ENCODE measurements at regions not wholly inside any gene's neighbourhood (a gene's known extent, or its start where the extent isn't known, plus 50 kb on each side); places are given as distances from the start of the nearest gene placed in this dataset.
"Not testable (repeated sequence)": the region's sequence is repeated elsewhere in the genome, so short reads cannot be mapped to it uniquely, and the experiment has no call there.

DNA sequence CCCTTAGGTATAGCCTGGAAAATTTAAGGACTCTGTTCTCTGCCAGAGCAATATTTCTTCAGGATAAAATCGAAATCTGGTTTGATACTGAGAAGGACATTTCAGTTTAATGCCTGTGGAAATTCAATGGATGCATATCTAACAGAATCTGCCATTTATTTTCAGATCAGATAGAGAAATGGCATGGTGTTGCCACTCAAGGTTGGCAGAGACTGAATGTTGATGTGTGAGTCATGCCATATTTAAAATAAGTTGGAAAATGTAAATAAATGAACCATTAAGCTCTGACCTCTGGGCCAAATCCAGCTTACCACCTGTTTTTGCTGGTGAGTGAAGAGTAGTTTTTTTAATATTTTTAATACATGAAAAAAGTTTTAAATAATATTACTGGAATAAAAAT, 594.6 kb downstream of the DOK5 start:
- no peak for DNase-seq (ENCODE audit: low spot score)

DNA sequence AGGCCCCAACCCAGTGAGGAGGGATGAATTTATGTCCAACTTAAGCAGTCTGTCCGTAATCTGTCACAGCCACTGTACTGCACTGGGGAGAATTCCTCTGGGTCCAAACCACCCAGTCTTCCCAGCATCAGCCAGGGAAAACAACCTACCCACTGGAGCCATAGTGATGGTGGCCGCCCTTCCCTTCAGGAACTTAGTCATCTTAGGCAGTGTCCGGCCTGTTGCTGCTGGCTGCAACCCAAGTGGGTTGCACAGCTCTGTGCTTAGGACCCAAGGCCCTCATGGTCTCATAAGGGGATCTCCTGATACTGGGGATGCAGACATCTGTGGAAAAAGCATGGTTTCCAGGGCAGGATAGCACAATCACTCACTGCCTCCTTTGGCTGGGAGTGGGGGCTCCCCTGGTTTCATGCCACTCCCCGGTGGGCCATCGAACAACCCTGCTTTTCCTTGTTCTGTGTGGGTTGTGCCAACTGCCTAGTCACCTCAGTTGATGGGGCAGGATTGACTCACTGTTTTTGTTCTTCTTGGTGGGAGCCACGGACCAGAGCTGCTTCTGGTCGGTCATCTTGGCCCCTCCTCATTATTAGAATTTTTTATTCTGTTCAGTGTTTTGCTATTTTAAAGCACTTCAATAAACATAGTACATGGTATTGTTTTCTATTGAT, 591.9 kb downstream of the DOK5 start:
- DNase-seq (ENCODE audit: low spot score), result no peak

DNA sequence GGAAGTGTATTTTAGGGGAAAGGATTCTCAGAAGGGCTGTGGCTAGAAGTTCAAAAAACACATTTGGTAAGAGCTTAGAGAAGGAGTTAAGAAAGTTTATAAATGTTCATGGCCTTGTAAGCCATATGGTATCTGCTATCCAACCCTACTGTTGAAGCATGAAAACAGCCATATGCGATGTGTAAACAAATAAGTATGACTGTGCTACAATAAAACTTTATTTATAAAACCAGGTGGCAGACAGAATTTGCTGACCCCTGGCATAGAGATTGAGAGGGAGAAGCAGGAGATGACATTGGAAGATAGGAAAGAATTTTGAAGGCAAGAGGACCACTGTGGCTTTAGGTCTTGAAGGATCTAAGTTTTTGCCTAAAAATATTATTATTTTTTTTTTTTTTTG, 583.5 kb downstream of the DOK5 start:
- no peak for DNase-seq (ENCODE audit: low spot score)

DNA sequence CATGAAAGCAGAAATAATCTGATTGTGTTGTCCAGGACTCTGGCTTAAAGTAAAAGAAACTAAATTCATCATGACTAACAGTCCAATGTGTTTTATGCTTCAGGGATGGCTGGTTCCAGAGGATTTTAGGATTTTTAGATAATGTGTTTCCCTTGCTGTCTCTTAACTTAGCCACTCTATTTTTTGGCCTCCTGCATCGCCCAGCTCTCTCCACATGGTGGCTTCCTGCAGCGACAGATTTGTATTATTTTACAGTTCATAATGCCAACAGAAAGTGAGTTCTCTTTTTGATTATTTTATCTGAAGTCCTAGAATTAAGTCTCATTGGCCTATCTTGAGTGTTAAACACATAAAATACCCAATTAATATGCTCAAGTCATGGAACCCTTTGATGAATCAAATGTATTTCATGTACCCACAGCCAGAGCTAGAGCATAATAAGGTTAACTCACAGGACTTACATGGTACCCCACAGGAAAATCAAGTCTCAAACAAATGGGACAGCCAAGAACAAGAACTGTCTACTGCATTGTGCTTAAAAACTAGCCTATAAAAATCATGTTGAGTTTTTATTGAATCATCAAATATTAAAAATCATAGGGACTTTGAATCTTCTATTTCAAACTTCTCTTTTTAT, 582.5 kb downstream of the DOK5 start:
- no peak for DNase-seq (ENCODE audit: low spot score)

DNA sequence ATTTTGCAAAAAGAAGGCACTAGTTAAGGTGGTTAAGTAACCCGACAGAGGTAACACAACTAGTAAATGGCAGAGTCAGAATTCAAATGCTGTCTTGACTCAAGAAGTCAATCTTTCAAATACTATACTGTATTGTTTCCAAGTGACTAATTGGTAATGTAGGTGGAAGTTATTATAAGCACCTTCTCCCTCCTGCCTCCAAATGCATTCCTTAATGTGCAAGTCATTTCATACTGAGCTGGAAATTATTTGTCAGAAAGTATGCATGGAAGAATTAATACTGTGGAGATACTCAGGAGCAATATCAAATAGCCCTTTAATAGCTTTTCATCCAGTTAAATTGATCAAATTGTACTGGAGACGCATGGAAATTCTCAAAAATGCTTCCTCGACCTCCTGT, 579.1 kb downstream of the DOK5 start:
- DNase-seq (ENCODE audit: low spot score), result no peak

DNA sequence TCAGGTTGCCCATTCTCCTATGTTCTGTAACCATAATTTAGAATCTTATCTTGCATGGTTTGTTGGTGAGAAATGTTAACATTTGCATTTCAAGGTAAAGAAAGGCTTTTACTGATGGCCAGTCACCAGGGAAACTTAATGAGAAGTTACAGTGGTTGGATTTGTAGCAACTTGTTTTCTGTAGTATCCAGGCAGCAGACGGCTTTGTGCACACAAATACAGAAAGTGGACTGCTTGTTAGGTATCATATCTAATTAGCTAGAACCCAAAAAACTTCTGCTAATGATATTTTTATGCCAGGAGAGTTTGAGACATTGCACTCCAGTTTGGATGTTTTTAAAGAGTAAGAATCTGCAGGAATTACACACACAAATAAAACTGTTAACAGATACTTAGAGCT, 578.0 kb downstream of the DOK5 start:
- no peak for DNase-seq (ENCODE audit: low spot score)

DNA sequence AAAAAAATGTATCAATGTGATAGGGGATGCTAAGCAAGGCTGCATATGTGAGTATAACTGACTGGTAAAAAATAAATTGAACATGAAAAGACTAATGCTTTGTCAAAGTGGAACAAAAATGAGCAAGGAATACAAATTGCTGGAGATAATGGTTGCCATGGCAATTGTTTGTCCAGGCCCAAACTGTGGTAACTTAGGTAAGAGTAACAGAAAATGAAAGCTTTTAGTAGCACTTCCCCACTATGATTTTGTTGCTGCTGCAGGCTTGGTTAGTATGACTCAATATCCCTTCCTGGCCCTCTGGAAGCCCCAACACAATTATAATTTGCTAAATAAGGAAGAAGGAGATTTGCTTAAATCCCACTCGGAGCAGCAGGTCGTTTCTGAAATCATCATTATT, 577.1 kb downstream of the DOK5 start:
- no peak for DNase-seq (ENCODE audit: low spot score)

DNA sequence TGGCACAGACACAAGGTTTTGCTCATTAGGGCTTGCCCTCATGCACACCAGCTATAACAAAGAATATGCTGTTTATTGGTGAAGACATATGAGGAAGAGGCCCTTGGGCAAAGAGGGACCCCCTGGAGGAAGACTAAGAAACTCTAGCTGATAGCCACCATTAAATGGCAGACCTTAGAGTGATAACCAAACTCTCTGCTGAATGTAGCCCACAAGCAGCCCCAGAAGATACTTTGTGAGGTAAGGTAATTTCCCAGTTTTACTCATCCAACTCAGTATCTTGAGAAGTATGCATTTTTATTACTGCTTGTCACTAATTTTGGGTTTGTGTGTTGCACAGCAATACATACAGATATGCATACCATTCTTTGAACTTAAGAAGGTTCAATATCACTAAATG, 563.3 kb downstream of the DOK5 start:
- no peak for DNase-seq (ENCODE audit: low spot score)

DNA sequence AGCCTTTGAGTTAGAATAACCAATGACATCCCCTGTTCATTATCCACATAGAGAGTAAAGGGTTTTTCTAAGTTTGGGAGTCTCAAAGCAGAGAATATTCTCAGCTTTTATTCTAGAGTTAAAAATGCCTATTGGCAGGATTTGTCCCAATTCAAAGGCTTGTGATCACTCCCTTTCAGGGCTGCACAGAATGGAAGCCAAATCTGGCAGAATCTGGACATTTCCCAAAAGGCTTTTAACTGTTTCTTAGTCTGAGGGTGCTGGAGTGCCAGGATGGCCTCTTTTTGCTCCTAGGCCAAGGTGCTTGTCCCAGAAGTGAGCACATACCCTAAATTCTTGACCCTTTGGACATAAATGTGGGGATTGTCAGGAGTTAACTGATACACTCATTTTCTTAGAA, 556.6 kb downstream of the DOK5 start:
- no peak for DNase-seq (ENCODE audit: low spot score)

DNA sequence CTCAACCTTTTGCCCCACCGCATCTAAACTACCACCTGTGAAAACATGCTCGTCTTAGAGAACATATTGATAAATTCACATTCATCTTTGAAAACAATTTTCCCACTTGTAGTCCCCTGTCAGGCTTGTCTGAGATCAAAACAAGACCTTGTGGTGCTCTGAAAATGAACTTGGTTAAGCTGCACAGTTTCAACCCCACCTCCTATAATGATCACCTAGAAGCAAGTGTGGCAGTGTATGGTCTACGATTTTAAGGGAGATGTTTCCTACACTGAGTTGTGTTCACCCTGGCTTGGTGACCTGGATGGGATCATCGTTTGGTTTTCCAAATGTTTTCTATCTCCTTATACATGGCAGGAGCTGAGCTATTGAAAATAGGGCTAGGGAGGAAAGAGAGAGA, 539.4 kb downstream of the DOK5 start:
- no peak for DNase-seq (ENCODE audit: low spot score)

DNA sequence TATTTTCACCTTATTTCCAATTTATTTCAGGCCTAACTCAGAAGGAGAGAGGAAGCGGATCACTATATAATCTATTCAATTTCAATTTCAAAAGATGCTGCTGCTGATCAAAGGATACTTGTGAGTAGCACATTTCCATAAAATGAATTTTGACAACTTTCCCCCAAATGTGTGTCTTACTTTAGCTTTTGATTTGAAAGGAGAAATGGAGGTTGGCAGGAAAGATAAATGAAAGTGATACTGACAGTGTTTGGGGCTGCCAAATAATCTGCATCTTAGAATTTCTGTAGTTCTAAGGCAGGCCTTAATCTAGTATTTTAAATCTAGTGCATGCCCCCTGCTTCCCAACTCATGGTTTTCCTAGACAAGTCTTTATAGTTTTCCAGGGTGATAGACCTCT, 535.4 kb downstream of the DOK5 start:
- no peak for DNase-seq (ENCODE audit: low spot score)

DNA sequence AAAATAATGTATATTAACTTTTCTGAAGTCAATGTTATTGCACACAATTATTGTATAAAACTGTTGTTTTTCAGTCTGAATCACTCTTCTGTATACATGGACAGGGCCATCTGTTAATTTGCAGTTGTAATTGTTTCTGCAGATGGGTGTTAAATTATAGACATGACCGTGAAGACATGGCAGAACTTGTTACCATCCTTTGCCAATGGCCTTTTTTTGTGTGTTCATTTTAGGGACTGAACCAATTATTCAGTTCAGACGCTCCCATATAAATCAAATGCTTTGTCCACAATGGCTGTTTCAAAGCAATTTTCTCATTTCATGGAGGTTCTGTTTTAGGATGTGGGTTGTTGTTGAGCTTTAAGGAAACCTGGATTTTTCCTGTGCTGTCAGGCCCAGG, 533.7 kb downstream of the DOK5 start:
- DNase-seq (ENCODE audit: low spot score), result no peak

DNA sequence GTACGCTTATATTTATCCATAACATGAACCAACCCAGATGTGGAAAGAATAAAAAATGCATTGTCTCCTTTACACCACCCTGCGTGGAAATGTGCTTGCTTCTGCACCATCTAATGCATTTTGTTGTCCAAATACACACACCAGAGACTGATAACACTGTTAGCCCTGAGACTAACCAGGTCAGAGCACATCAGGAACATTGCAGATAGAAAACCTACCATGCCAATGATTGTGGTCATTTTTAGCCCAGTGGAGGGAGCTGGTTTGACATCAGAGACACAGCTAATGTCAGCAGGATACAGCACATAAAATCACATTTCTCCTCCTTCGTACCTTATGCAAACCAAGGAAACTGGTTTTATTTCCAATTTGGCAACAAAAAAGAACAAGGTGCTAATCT, 528.7 kb downstream of the DOK5 start:
- no peak for DNase-seq (ENCODE audit: low spot score)

DNA sequence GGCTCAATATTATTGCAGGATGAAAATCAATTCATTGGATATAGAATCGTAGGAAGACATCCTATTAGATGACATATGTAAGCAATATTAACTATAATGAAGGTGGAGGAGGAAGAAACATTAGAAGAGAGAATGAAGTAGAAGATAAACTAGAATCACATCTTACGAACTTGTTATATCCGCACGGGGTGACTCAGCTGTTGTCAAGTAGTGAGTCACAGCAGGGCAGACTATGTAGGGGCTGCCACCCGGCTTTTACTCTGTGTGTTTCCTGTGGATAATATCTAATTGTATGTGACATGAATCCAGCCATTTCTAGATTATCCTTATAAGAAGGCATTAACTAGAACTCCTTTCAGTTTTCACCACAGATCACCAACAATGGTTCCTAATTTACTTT, 520.2 kb downstream of the DOK5 start:
- DNase-seq (ENCODE audit: low spot score), result no peak

DNA sequence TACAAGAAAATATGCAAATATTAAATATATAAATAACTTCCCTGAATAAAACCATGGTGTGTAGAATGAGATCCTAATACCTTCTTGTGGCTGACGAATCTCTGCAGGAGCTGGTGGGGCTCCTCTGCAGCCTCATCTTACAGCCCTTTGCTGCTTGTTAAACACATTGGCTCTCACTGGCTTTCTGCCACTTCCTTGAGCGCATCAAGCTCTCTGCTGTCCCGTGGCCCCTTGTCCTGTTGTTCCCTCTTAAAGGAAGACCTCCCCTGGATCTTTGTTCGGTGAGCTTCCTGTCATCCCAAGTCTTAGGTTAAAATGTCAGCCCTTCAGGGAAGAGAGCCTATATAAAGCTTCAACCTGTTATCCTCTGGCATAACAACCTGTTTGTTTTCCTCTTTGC, 519.6 kb downstream of the DOK5 start:
- no peak for DNase-seq (ENCODE audit: low spot score)

DNA sequence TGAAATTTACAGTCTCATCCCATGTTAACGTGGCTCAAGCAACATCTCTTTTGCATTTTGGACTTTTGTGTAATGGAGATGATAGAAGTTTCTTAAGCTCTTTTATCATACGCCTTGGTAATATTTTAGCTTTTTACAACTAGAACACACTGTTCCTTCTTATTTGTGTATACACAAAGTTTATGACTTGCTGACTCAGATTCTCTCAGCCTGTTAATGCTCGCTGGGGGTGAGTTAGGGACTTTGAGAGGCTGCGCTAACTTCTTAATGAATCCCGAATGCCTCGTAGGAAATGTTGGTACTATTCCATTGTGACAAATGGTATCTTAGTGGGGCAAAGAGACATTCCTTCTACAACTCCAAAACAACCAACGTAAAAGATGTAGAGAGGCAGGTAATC, 509.7 kb downstream of the DOK5 start:
- DNase-seq (ENCODE audit: low spot score), result no peak

DNA sequence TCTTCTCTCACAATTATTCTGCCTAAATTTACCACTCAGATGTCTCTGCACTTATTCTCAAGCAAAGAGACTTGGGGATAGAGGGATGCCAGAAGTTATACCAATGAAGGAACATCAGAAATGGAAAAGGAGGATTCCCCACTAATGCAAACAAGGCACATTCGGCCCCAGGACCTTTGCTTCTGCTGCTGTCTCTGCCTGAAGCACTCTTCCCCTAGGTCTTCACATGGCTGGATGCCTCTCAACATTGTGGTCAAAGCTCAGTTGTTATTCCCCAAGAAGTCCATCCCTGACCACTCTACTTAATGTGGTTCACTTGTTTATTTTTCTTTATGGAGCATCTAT, 508.7 kb downstream of the DOK5 start:
- no peak for DNase-seq (ENCODE audit: low spot score)

DNA sequence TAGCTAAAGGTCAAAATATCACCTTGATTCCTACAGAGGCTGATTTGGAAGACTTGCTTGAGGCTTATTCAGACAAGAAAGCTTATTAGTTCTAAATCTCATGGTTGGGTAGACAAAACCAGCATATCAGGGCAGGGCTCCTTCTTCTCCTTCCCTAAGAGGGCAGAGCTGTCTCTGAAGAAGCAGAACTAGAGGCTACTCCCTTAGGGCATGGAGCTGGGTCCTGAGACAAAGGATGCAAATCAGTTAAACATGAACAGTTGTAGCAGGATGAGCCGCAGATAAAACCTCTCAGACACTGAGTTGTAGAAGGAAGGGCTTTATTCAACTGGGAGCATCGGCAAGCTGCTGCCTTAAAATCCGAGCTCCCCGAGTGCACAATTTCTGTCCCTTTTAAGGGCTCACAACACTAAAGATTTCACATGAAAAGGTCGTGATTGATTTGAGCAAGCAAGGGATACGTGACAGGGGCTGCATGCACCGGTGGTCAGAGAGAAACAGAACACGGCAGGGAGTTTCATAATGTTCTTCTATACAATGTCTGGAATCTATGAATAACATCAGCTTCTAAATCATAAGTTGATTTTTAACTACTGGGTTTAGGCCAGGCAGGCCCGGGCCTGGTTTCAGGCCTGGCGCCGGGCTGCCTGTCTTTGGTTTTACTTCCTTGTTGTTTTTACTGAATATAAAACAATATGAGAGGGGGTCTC, 508.2 kb downstream of the DOK5 start:
- DNase-seq (ENCODE audit: low spot score), result not testable (repeated sequence)

DNA sequence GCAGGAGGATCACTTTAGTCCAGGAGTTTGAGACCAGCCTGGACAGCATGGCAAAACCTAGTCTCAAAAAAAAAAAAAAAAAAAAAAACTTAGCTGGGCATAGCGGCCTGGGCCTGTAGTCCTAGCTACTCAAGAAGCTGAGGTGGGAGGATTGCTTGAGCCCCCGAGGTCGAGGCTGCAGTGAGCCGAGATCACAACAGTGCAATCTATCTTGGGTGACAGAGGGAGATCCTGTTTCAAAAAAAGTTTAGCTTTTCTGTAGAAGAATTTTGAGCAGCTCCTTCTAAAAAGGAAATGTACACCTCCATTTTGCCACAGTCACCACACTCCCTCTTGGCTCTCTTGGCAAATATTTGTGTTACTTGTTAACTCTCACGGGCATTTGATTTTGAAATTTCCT, 505.8 kb downstream of the DOK5 start:
- no peak for DNase-seq (ENCODE audit: low spot score)

DNA sequence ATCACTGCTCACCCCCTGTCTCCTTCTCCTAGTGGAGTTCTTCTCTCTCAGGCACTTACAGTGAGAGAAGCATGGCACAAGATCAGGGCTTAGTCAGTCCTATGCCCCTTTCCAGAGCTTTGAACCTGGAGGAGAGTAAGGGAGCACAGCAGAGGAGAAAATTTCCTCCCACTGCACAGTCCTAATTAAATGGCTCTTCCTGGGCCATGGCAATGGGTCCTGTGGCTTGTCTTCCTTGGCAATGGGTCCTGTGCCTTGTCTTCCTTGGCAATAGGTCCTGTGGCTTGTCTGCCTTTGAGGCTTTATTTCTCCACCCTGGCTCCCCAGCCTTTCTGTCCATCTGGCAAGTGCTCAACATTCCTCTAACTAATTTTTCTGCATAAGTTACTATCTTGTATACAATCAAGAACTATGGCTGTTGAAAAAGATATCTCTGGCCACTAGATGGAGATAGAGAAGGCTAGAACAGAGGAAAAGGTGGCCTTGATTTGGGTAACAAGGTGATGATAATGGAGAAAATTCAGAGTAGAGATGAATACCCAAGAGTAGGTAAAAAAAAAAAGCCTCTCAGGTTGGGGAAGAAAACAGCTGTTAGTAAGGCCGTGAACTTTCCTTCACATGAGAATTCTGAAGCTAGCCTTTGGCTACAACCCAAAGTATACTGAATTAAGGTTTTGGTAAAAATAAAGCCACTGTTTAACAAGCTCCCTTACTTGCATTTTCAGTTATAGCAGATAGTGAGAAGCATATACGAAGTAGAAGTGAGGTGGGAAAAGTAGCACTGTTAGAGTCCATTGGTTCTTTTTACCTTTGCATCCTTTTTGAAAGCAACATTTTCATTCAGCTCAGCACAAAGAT, 504.9 kb downstream of the DOK5 start:
- no peak for DNase-seq (ENCODE audit: low spot score)

DNA sequence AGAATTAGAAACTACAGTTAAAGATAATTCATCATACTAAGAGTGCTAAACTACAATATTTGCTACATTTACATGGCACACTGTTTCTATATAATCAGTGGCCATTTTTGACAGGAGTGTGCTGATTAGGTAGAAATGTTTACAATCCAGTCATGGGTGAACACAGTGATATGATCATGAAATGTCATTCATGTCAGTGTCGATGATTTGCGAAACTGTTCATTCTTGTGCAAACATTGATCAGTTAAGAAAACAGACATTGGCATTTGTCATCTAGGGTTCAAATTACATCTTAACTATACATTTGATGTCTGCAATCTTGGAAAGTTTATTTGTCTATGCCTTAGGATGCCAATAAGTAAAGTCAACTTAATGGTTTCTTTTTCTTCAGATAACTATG, 474.9 kb downstream of the DOK5 start:
- DNase-seq (ENCODE audit: low spot score), result no peak

DNA sequence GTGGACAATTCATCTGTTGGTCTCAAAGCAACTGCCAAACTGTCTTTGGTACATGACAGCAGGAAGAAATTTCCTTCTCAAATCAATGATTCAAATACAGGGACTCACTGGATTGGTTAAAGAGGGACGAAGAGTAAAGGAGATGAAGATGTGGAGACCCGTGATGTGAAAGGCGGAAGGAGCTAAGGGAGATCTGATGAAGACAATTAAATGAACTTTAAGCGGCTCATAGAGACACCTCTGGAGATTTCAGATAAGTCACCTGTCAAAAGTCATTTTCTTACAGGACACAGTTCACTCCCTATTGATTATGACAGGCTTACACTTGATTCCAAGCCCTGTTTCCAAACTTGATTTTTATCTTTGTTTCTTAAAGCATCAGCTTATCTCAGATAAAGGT, 466.3 kb downstream of the DOK5 start:
- DNase-seq (ENCODE audit: low spot score), result no peak

DNA sequence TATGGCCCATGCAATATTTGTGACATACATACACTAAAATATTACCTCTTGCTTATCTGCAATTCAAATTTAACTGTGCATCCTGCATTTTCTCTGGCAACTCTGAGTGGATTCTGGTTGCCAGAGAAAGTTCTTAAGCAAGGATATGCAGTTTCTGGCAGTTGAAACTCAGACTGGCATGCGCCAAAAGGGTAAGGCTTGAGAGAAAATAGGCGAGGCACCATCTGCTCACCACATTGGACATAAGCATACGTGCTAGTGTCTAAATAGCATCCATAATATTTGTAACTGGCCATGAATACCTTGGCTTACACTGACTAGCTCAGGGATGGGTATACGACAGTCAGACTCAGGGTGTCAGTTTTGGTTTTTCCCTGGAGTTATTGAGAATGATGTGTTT, 465.1 kb downstream of the DOK5 start:
- DNase-seq (ENCODE audit: low spot score), result no peak

Measured in hematopoietic multipotent progenitor cell treated with erythropoietin and hydrocortisone succinate and interleukin-3 and kit ligand, for 17 days (in vitro differentiated cells).